H1 (cell line): ENCODE measurements at regions not wholly inside any gene's neighbourhood (a gene's known extent, or its start where the extent isn't known, plus 50 kb on each side); places are given as distances from the start of the nearest gene placed in this dataset.

Source experiments
- BACH1 ChIP-seq: IDR thresholded peaks from 2 replicates; pipeline ENCODE4 v1.6.1; 2012; ENCODE audit warnings: low read length, improper control_type of control experiment
- JUN ChIP-seq: IDR thresholded peaks from 2 replicates; pipeline ENCODE4 v1.6.1; 2011; ENCODE audit warnings: low read depth, mild to moderate bottlenecking, improper control_type of control experiment, low read length
- POLR2AphosphoS5 ChIP-seq: IDR thresholded peaks from 2 replicates; pipeline ENCODE4 v1.6.1; 2011; ENCODE audit warnings: low read depth, low read length
- TF ChIP-seq, protein P1 (sequence below): fragments of 300-600 bp; sonication (generic); IDR thresholded peaks from 2 replicates; pipeline ENCODE4 v1.7.1; 2012; ENCODE audit warnings: low read length, moderate library complexity, mild to moderate bottlenecking, inconsistent platforms; ENCODE audit not compliant: insufficient replicate concordance

DNA sequence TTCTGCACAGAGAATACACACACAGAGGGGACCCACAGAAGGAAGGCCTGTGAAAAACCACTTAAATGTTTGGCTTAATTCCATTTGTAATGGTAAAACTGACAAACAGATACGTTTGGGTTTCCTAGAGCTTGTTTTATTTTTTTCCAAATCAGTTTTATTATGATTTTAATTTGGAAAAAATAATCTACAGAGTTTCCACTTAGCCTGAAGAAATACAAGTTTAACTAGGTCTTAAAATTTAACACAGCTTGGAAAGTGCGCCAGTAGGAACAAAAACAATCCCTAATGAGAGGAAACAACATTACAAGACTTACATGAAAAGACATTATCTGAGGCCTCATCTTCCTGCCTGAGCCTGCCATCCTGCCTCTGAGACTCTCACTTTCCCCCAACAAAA lies 58.5 kb upstream of the CARD11 start:
- TF ChIP-seq BACH1 = no peak
- TF ChIP-seq, protein P1, sequence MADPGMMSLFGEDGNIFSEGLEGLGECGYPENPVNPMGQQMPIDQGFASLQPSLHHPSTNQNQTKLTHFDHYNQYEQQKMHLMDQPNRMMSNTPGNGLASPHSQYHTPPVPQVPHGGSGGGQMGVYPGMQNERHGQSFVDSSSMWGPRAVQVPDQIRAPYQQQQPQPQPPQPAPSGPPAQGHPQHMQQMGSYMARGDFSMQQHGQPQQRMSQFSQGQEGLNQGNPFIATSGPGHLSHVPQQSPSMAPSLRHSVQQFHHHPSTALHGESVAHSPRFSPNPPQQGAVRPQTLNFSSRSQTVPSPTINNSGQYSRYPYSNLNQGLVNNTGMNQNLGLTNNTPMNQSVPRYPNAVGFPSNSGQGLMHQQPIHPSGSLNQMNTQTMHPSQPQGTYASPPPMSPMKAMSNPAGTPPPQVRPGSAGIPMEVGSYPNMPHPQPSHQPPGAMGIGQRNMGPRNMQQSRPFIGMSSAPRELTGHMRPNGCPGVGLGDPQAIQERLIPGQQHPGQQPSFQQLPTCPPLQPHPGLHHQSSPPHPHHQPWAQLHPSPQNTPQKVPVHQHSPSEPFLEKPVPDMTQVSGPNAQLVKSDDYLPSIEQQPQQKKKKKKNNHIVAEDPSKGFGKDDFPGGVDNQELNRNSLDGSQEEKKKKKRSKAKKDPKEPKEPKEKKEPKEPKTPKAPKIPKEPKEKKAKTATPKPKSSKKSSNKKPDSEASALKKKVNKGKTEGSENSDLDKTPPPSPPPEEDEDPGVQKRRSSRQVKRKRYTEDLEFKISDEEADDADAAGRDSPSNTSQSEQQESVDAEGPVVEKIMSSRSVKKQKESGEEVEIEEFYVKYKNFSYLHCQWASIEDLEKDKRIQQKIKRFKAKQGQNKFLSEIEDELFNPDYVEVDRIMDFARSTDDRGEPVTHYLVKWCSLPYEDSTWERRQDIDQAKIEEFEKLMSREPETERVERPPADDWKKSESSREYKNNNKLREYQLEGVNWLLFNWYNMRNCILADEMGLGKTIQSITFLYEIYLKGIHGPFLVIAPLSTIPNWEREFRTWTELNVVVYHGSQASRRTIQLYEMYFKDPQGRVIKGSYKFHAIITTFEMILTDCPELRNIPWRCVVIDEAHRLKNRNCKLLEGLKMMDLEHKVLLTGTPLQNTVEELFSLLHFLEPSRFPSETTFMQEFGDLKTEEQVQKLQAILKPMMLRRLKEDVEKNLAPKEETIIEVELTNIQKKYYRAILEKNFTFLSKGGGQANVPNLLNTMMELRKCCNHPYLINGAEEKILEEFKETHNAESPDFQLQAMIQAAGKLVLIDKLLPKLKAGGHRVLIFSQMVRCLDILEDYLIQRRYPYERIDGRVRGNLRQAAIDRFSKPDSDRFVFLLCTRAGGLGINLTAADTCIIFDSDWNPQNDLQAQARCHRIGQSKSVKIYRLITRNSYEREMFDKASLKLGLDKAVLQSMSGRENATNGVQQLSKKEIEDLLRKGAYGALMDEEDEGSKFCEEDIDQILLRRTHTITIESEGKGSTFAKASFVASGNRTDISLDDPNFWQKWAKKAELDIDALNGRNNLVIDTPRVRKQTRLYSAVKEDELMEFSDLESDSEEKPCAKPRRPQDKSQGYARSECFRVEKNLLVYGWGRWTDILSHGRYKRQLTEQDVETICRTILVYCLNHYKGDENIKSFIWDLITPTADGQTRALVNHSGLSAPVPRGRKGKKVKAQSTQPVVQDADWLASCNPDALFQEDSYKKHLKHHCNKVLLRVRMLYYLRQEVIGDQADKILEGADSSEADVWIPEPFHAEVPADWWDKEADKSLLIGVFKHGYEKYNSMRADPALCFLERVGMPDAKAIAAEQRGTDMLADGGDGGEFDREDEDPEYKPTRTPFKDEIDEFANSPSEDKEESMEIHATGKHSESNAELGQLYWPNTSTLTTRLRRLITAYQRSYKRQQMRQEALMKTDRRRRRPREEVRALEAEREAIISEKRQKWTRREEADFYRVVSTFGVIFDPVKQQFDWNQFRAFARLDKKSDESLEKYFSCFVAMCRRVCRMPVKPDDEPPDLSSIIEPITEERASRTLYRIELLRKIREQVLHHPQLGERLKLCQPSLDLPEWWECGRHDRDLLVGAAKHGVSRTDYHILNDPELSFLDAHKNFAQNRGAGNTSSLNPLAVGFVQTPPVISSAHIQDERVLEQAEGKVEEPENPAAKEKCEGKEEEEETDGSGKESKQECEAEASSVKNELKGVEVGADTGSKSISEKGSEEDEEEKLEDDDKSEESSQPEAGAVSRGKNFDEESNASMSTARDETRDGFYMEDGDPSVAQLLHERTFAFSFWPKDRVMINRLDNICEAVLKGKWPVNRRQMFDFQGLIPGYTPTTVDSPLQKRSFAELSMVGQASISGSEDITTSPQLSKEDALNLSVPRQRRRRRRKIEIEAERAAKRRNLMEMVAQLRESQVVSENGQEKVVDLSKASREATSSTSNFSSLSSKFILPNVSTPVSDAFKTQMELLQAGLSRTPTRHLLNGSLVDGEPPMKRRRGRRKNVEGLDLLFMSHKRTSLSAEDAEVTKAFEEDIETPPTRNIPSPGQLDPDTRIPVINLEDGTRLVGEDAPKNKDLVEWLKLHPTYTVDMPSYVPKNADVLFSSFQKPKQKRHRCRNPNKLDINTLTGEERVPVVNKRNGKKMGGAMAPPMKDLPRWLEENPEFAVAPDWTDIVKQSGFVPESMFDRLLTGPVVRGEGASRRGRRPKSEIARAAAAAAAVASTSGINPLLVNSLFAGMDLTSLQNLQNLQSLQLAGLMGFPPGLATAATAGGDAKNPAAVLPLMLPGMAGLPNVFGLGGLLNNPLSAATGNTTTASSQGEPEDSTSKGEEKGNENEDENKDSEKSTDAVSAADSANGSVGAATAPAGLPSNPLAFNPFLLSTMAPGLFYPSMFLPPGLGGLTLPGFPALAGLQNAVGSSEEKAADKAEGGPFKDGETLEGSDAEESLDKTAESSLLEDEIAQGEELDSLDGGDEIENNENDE = no peak
- TF ChIP-seq JUN = no peak
- no peak for TF ChIP-seq POLR2AphosphoS5
